GM13977 (cell line): ENCODE measurements at regions not wholly inside any gene's neighbourhood (a gene's known extent, or its start where the extent isn't known, plus 50 kb on each side); places are given as distances from the start of the nearest gene placed in this dataset.
"Not testable (repeated sequence)": the region's sequence is repeated elsewhere in the genome, so short reads cannot be mapped to it uniquely, and the experiment has no call there.

Experiments used
- DNase-seq: peaks from one replicate; pipeline ENCODE4 v3.0.0; 2012; ENCODE audit warnings: low spot score
- in situ Hi-C: fragments of 300-500 bp; cut with MboI; formaldehyde crosslinking; loops from one replicate; pipeline ENCODE4 v1.12.0; 2022; ENCODE audit warnings: low sequenced_read_pairs, low pct_unique_long_range_greater_than_20kb, mixed read lengths, inconsistent platforms; ENCODE audit not compliant: unreplicated experiment

GRCh38 chr14:19203250-19203972 lies 230.7 kb downstream of the POTEG start:
- DNase-seq, in situ Hi-C loops: not testable (repeated sequence)

DNA sequence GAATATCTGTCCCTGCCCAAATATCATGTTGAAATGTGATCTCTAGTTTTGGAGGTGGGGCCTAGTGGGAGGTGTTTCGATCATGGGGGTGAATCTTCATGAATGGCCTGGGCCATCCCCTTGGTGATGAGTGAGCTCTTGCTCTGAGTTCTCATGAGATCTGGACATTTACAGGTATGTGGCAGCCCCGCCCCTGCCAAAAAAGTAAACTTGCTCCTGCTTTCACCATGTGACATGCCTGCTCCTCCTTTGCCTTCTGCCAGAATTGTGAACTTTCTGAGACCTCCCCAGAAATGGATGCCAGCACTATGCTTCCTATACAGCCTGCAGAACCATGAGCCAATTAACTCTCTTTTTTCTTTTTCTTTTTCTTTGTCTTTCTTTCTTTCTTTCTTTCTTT lies 229.3 kb downstream of the POTEG start:
- in situ Hi-C loops, result not testable (repeated sequence)

GRCh38 chr14:19216480-19216879 lies 217.7 kb downstream of the POTEG start:
- in situ Hi-C loops, DNase-seq: not testable (repeated sequence)

More for the DNA sequence above, 229.3 kb downstream of the POTEG start:
- not testable (repeated sequence) for DNase-seq

- in situ Hi-C loops, DNase-seq: not testable (repeated sequence)
Measured at GRCh38 chr14:19219423-19219822, 214.7 kb downstream of the POTEG start.

DNA sequence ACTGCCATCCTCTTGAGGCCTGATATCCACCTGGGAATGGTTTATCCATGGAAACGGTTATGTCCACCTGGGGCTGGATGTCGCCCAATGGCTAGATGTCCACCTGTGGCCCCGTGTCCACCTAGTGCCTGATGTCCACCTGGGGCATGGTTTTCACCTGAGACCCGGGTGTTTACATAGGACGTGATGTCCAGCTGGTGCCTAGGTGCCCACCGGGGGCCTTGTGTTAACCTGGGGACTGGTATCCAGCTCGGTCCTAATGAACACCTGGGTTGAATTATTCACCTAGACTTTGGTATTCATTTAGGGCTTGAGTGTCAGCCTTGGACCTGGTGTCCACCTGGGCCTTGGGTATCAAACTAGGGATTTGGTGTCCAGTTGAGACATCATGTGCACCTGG lies 202.7 kb downstream of the POTEG start:
- in situ Hi-C loops, DNase-seq: not testable (repeated sequence)

DNA sequence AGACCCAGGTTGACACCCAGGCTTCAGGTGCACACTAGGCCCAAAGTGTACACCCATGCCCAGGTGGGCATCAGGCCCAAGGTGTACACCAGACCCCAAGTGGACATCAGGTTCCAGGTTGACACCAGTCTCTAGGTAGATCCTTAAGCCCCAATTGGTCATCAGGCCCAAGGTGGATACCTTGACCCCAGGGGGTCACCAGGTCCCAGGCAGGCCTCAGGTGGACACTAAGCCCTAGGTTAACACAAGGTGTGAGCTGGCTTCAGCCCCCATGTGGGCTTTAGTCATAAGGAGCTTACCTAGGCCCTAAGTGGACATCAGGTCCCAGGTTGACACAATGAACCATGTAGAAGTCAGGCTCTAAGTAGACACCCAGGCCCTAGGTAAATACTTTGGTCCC lies 200.1 kb downstream of the POTEG start:
- DNase-seq, in situ Hi-C loops: not testable (repeated sequence)

- in situ Hi-C loops, DNase-seq: not testable (repeated sequence)
Measured at GRCh38 chr14:19237656-19238055, 196.5 kb downstream of the POTEG start.

- in situ Hi-C loops, DNase-seq: not testable (repeated sequence)
Measured at GRCh38 chr14:19238584-19238983, 195.6 kb downstream of the POTEG start.

GRCh38 chr14:19239981-19240380 lies 194.2 kb downstream of the POTEG start:
- in situ Hi-C loops, DNase-seq: not testable (repeated sequence)

- DNase-seq, in situ Hi-C loops: not testable (repeated sequence)
Measured at GRCh38 chr14:19240387-19240786, 193.8 kb downstream of the POTEG start.

GRCh38 chr14:19241451-19241850 lies 192.7 kb downstream of the POTEG start:
- DNase-seq, in situ Hi-C loops: not testable (repeated sequence)

GRCh38 chr14:19242529-19242928 lies 191.6 kb downstream of the POTEG start:
- DNase-seq, in situ Hi-C loops: not testable (repeated sequence)

GRCh38 chr14:19266908-19267307 lies 167.2 kb downstream of the POTEG start:
- in situ Hi-C loops, result not testable (repeated sequence)

GRCh38 chr14:19267636-19268035 lies 166.5 kb downstream of the POTEG start:
- in situ Hi-C loops, DNase-seq: not testable (repeated sequence)

More at GRCh38 chr14:19266908-19267307, 167.2 kb downstream of the POTEG start:
- DNase-seq, result not testable (repeated sequence)

- DNase-seq, in situ Hi-C loops: not testable (repeated sequence)
Measured at GRCh38 chr14:19268047-19268627, 166.0 kb downstream of the POTEG start.

DNA sequence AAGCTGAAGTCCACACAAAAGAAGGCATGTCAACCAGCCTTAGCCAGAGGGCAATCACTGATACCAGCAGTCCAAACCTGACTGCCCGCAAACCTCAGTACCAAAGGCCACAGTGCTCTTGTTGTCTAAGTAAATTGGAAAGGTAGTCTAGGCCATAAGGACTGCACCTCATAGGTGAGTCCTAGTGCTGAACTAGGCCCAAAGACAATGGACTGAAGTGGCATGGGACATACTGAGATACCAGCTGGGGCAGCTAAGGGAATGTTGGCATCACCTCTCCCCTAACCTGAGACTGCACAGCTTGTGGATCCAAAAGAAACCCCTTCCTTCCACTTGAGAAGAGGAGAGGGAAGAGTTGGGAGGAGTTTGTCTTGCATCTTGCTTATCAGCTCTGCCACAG lies 161.9 kb downstream of the POTEG start:
- in situ Hi-C loops, DNase-seq: not testable (repeated sequence)

- DNase-seq, in situ Hi-C loops: not testable (repeated sequence)
Measured at GRCh38 chr14:19289669-19290068, 144.5 kb downstream of the POTEG start.

- in situ Hi-C loops, result not testable (repeated sequence)
Measured at GRCh38 chr14:19300243-19300642, 133.9 kb downstream of the POTEG start.

DNA sequence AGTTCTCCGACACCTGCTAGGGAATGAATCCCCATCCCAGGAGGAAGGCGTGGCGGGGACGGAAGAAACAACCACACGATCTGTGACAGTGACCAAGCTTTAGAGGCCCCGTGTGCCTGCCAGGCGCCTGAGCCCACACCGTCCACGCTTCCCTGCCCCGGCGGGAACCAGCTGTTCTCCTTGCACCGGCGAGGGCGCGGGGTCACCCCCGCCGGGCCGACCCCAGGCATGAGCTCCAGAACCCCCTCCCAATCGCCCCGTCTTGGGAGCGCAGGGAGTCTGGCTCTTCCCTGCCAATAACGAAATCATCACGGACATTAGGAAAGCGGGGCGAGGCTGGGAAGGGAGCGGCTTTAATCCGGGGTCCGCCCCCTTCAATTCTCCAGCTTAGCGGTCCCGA lies 133.3 kb downstream of the POTEG start:
- in situ Hi-C loops, DNase-seq: not testable (repeated sequence)

More at GRCh38 chr14:19300243-19300642, 133.9 kb downstream of the POTEG start:
- not testable (repeated sequence) for DNase-seq
